NCI-H2107 treated with DMSO at 0.1 percent for 48 hours (cell line): ENCODE measurements at regions not wholly inside any gene's neighbourhood (a gene's known extent, or its start where the extent isn't known, plus 50 kb on each side); places are given as distances from the start of the nearest gene placed in this dataset.
"Not testable (repeated sequence)": the region's sequence is repeated elsewhere in the genome, so short reads cannot be mapped to it uniquely, and the experiment has no call there.

Experiments used
- DNase-seq: peaks from one replicate; lab custom pipeline; 2025; ENCODE audit not compliant: unreplicated experiment; lab: John Stamatoyannopoulos, UW

DNA sequence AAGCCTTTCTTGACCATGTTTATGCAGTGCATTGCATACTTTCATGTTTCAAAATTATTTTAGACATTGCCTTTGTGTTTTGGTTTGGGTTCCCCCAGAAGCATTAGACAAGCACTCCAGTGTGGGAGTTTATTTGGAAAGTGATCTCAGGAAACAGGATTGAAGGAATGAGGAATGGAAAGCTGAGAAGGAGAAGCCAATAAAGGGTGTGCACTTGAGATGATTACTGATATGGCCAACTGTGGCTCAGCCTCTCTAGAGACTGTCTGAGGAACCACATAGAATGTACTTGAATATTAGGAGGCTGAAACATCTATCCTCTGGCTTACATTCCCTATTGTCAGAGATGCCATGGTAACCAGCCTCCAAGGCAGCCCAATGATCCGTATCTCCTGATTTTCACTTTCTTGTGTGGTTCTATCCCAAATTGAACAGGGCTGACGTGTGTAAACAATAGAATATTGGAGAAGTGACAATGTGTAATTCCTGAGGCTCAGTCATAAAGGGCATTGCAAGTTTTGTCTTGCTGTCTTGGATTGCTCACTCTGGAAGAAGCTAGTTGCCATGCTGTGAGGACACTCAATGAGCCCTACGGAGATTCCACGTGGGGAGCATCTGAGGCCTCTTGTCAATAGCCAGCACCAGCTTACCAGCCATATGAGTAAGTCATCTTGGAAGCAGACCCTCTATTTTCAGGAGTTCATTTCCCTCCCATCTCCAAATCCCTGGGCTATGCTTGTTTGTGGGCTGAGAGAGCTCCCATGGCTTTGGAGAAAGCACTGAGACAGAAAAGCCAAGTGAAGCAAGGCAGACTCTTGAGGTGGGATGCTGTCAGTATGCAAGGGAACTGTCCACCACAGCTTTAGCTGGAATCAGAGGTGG, 84.7 kb downstream of the SCN11A start:
- no peak for DNase-seq

DNA sequence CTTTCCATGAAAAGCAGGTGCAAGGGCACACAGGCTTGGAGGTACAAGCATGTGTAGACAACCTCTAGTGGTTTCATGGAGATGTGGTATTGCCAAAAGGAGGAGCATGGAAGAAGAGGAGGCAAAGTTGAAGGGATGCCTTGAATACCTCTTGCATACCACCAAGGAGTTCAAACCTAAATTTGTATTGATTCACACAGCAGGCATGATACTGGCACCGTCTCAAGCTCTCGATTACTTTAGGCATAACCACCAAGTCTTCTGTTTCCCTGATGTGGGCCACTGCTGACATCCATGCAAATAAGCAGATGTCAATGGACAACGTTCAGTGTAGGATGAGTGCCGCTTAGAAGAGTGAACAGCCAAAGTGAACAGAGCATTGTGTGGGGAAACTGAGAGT, 87.1 kb downstream of the SCN11A start:
- DNase-seq = no peak

- DNase-seq = no peak
These were observed 87.5 kb downstream of the SCN11A start for GRCh38 chr3:38964204-38964603.

GRCh38 chr3:38960953-38961622, 90.7 kb downstream of the SCN11A start:
- DNase-seq = peak; percentile 38

- DNase-seq = no peak
These were observed 91.6 kb downstream of the SCN11A start for GRCh38 chr3:38960042-38960622.

DNA sequence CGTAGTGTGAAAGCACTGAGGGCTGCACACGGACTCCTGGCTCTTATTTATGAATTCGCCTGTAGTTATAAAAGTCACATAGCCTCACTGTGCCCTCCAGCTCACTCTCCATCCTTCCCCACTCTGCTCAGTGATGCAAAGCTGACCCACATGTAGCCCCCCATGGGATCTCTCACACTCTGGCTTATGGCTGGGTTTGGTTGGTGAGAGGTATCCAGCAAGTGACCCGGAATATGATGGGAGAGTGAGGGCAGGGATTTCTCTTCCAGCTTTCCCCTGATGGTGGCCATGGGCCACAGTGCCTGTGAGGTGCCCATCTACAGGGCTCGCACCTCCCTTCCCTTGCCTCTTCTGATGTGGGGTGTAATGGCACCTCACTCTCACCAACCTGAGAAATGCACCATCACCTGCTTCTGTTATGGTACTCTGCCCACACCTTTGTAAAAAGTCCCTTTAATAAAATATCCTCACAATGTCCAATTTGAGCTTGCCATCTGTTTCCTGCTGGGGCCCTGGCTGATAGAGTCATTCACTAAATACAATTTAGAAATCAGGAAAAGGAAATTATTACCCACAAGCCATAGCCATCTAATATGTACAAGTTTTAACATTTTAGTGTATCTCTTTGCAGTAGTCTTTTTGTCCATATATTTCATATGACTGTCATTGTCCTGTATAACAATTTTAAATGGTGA, 93.6 kb downstream of the SCN11A start:
- DNase-seq = no peak

- no peak for DNase-seq
These were observed 94.4 kb downstream of the SCN11A start for GRCh38 chr3:38957296-38957695.

DNA sequence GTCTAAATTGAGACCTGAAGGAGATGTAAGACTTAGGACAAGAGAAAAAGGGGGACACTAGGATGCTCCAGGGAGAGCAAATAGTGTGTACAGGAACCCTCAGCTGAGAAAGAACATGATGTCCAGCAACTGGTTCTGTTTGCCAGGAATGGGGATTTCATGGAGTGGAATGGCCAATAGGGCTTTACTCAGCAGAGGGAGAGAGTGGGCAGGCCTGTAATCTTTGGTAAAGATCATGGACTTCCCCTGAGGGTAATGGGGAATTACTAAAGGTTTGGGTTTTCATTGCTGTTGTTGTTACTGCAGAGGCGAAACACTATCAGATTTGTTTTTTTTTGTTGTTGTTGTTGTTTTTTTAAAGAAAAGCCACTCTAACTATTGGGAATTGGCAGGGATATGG, 99.0 kb downstream of the SCN11A start:
- no peak for DNase-seq

DNA sequence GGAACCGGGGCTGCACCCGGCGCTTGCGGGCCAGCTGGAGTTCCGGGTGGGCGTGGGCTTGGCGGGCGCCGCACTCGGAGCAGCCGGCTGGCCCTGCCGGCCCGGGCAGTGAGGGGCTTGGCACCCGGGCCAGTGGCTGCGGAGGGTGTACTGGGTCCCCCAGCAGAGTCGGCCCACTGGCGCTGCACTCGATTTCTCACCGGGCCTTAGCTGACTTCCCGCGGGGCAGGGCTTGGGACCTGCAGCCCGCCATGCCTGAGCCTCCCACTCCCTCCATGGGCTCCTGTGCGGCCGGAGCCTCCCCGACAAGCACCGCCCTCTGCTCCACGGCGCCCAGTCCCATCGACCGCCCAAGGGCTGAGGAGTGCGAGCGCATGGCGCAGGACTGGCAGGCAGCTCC, 100.6 kb downstream of the SCN11A start:
- not testable (repeated sequence) for DNase-seq

- no peak for DNase-seq
These were observed 101.2 kb downstream of the SCN11A start for GRCh38 chr3:38950581-38950980.

- no peak for DNase-seq
These were observed 101.8 kb downstream of the SCN11A start for GRCh38 chr3:38949994-38950393.

DNA sequence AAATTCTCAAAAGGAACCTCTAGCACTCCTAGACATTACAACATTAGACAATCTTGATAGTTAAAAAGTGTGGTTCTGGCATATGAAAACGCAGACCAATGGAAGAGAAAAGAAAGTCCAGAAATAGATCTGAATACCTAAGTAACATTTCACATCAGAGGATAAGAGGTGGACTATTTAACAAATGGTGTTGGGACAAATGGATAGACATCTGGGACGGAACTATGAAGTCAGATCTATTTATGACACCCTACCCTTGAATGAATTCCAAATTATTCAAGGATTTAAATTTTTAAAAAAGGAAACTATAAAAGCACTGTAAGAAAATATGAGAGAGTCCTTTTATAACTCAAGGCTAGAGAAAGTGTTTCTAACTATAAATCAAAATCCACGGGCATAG, 111.3 kb downstream of the SCN11A start:
- no peak for DNase-seq

- DNase-seq = no peak
These were observed 109.3 kb upstream of the SCN10A start for GRCh38 chr3:38925351-38925750.

GRCh38 chr3:38916706-38917105, 100.7 kb upstream of the SCN10A start:
- no peak for DNase-seq

DNA sequence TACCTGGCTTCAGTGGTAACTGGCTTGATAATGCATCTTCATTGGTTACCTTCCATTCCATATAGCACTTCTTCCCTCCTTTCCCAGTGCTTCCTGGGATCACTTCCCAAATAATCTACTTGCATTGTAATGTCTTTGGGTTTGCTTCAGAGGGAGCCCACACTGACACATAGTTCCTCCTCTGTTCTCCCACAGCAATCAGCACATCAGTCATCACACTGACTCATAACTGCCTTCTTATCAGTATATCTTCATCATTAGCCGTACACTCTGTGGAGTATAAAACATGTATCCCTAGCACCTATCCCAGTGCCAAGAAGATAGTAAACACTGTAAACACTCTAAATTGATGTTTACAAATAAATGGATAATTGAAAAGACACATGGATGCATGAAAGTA, 91.4 kb upstream of the SCN10A start:
- DNase-seq = no peak

DNA sequence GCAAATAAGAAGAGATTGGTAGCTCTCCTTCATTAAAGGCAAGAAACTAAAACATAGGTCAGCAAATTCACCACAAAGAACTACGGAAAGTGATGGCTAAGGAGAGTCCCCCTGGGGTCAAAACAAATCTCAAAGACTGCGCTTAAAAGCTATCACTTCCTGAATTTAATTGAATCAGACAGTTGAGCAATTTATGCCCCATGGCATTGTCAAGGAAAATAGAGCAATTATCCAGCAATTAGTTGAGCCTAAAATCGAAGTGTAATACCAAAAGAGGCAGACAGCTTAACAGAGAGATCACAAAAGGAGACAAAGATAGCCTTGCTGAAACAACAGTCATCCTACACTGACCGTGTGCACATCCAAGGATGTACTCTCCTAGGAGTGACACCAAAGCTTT, 74.4 kb upstream of the SCN10A start:
- no peak for DNase-seq

DNA sequence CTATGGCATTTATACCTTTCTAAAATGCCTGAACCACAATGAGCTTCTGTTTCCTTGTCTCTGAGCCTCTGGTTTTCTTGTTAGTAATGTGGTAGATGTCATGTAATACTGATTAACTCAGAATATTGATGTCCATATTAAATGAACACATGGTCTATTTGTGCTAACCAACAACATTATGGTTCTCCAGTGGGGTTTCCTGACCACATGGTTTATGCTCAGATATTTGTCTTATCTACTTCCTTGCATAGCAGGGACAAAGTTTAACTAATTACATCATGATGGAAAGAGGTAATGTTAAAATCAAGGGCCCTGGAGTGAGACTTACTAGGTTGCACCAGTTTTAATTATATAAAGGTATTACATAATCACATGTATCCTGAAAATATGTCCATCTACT, 62.6 kb upstream of the SCN10A start:
- DNase-seq = no peak
